ENCODE measurements at regions not wholly inside any gene's neighbourhood (a gene's known extent, or its start where the extent isn't known, plus 50 kb on each side); places are given as distances from the start of the nearest gene placed in this dataset.

DNA sequence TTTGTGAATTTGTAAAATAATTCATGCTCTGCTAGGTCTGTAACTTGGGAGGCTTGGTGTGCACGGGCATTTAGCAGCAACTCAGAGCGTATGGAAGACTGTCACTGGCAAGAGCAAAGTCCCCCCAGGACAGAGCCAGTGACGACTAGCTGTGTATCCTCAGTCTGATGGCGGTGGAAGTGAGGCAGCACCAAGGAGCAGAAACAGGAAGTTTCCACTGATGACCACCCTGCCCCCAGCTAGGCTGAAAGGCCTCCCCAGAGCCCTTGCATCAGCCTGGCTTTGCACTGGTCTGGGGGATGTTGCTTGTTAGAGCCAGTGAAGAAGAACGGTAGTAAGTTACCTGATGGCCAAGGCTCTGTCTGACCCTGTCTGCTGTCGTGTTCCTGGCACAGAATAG, 66.8 kb upstream of the ABL1 start:
- Histone ChIP-seq H3K27me3 (ENCODE audit: insufficient read depth, poor library complexity, severe bottlenecking) (no peaks in the 10 kb centered on the region), H3K4me1 (ENCODE audit: insufficient read depth, poor library complexity, severe bottlenecking) (peaks cover 9% of the 10 kb centered on the region), H3K36me3 (ENCODE audit: low read depth) (no peaks in the 10 kb centered on the region), H3K27ac (ENCODE audit: poor library complexity, severe bottlenecking) (no peak overlapping the region), H3K9me3 (ENCODE audit: severe bottlenecking) (peaks cover 19% of the 10 kb centered on the region), H3K4me3 (ENCODE audit: severe bottlenecking) (no peak overlapping the region)
- ATAC-seq (ENCODE audit: low read depth) (no peak), DNase-seq (ENCODE audit: low spot score) (no peak)
- TF ChIP-seq, protein P1, sequence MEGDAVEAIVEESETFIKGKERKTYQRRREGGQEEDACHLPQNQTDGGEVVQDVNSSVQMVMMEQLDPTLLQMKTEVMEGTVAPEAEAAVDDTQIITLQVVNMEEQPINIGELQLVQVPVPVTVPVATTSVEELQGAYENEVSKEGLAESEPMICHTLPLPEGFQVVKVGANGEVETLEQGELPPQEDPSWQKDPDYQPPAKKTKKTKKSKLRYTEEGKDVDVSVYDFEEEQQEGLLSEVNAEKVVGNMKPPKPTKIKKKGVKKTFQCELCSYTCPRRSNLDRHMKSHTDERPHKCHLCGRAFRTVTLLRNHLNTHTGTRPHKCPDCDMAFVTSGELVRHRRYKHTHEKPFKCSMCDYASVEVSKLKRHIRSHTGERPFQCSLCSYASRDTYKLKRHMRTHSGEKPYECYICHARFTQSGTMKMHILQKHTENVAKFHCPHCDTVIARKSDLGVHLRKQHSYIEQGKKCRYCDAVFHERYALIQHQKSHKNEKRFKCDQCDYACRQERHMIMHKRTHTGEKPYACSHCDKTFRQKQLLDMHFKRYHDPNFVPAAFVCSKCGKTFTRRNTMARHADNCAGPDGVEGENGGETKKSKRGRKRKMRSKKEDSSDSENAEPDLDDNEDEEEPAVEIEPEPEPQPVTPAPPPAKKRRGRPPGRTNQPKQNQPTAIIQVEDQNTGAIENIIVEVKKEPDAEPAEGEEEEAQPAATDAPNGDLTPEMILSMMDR (IDR thresholded peaks at IDR 0.05; ENCODE audit: poor library complexity, severe bottlenecking) = no peak

DNA sequence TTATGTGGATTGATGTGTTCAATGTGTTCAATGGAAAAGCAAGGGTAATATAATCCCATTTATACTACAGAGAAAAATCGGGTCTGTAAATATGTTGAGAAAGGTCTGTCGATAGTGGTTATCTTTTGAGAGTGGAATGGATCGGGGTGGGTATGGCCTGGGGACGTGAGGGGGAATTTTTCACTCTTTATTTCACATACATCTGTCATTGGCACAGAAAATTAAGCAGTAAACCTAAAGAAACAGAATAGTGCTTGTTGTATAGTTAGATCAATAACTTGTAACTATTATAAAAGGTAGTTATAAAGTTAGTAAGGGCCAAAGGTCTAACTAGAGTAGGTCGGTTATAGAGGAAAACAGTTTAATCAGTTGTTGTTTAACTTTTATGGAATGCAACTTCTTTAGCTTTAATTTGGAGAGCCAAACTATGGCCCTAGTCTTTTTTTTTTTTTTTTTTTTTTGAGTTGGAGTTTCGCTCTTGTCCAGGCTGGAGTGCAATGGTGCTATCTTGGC, 66.1 kb upstream of the ABL1 start:
- Histone ChIP-seq H3K27me3 (ENCODE audit: insufficient read depth, poor library complexity, severe bottlenecking) (no peaks in the 10 kb centered on the region), H3K4me3 (ENCODE audit: severe bottlenecking) (no peak overlapping the region), H3K27ac (ENCODE audit: poor library complexity, severe bottlenecking) (no peak overlapping the region), H3K4me1 (ENCODE audit: insufficient read depth, poor library complexity, severe bottlenecking) (peaks cover 9% of the 10 kb centered on the region), H3K9me3 (ENCODE audit: severe bottlenecking) (peaks cover 19% of the 10 kb centered on the region), H3K36me3 (ENCODE audit: low read depth) (no peaks in the 10 kb centered on the region)
- no peak for ATAC-seq (ENCODE audit: low read depth)
- DNase-seq (ENCODE audit: low spot score) = no peak
- TF ChIP-seq, protein P1 (IDR thresholded peaks at IDR 0.05; ENCODE audit: poor library complexity, severe bottlenecking) = no peak

DNA sequence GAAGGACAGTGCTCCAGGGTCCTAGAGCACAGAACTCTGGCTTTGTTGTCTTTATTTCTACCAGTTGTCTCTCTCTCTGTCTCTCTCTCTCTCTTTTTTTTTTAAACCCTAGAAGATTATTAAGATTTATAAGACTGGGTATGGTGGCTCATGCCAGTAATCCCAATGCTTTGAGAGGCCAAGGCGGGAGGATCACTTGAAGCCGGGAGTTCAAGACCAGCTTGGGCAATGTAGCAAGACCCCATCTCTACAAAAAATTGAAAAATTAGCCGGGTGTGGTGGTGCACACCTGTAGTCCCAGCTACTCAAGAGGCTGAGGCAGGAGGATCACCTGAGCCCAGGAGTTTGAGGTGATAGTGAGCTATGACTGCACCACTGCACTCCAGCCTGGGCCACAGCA, 65.0 kb upstream of the ABL1 start:
- Histone ChIP-seq H3K4me1 (ENCODE audit: insufficient read depth, poor library complexity, severe bottlenecking) (peaks cover 7% of the 10 kb centered on the region), H3K36me3 (ENCODE audit: low read depth) (no peaks in the 10 kb centered on the region), H3K4me3 (ENCODE audit: severe bottlenecking) (no peak overlapping the region), H3K9me3 (ENCODE audit: severe bottlenecking) (peaks cover 23% of the 10 kb centered on the region), H3K27ac (ENCODE audit: poor library complexity, severe bottlenecking) (no peak overlapping the region), H3K27me3 (ENCODE audit: insufficient read depth, poor library complexity, severe bottlenecking) (no peaks in the 10 kb centered on the region)
- TF ChIP-seq, protein P1 (IDR thresholded peaks at IDR 0.05; ENCODE audit: poor library complexity, severe bottlenecking) = no peak
- DNase-seq (ENCODE audit: low spot score) (no peak), ATAC-seq (ENCODE audit: low read depth) (no peak)

DNA sequence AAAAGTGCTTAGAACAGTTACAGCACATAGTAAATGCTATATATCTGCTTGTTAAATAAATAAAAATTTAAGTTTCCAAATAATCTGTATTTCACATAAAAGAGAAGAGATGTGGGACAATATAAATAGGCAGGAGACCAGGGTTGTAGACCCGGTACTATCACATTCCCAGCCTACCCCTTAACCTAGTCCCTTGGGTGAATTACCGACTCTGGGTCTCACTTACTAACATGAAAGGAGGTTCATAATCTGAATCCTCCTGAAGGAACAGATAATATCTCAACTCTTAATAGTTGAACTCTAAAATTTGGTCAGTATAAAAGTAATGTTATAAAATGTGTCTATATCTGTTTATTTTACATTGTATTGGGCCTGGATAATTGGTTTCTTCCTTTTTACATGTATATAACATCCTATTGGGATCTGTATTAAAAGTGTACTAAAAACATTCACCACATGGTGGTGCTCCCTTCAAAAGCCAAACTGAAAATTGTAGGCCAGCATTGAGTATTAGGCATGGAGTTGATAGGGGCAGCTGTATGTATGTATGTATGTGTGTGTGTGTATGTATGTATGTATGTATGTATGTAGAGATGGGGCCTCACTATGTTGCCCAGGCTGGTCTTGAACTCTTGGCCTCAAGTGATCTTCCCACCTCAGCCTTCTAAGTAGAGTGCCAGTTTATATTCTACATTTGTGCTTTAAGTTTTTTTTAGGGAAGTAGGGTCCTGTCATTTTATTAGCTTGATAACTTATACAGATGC, 64.2 kb upstream of the ABL1 start:
- Histone ChIP-seq H3K4me1 (ENCODE audit: insufficient read depth, poor library complexity, severe bottlenecking) (no peaks in the 10 kb centered on the region), H3K4me3 (ENCODE audit: severe bottlenecking) (no peak overlapping the region), H3K9me3 (ENCODE audit: severe bottlenecking) (peaks cover 22% of the 10 kb centered on the region), H3K27me3 (ENCODE audit: insufficient read depth, poor library complexity, severe bottlenecking) (no peaks in the 10 kb centered on the region), H3K27ac (ENCODE audit: poor library complexity, severe bottlenecking) (no peak overlapping the region), H3K36me3 (ENCODE audit: low read depth) (no peaks in the 10 kb centered on the region)
- TF ChIP-seq, protein P1 (IDR thresholded peaks at IDR 0.05; ENCODE audit: poor library complexity, severe bottlenecking) = peak; percentile 88
- DNase-seq (ENCODE audit: low spot score) = no peak
- peak; percentile 80 for ATAC-seq (ENCODE audit: low read depth)

DNA sequence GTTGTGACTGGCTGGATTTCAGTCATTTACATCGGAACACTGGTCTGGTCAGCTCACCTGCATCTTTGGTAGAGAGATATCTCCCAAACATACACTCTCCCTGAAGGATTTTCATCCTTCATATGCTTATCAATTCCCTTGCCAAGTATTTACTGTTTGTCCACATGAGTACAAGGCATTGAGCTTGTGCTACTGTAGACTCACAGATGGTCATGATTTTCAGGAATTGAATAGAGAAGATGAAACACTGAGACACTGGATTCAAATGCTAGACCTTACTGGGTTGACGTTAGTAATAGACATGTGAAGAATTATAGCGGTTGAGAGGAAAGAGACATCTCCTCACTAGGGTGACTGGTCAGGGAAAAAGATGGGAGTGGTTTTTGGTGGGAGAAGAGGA, 62.9 kb upstream of the ABL1 start:
- no peaks in the 10 kb centered on the region for H3K36me3 ChIP-seq (ENCODE audit: low read depth)
- no peaks in the 10 kb centered on the region for H3K27me3 ChIP-seq (ENCODE audit: insufficient read depth, poor library complexity, severe bottlenecking)
- peak overlapping the region; percentile 2 for H3K4me3 ChIP-seq (ENCODE audit: severe bottlenecking)
- H3K27ac ChIP-seq (ENCODE audit: poor library complexity, severe bottlenecking) = no peak overlapping the region
- no peaks in the 10 kb centered on the region for H3K4me1 ChIP-seq (ENCODE audit: insufficient read depth, poor library complexity, severe bottlenecking)
- ATAC-seq (ENCODE audit: low read depth) (no peak), DNase-seq (ENCODE audit: low spot score) (no peak)
- H3K9me3 ChIP-seq (ENCODE audit: severe bottlenecking) = peaks cover 28% of the 10 kb centered on the region
- TF ChIP-seq, protein P1 (IDR thresholded peaks at IDR 0.05; ENCODE audit: poor library complexity, severe bottlenecking) = no peak
